H9 (cell line): ENCODE measurements at regions not wholly inside any gene's neighbourhood (a gene's known extent, or its start where the extent isn't known, plus 50 kb on each side); places are given as distances from the start of the nearest gene placed in this dataset.

Experiments used
- DNase-seq: peaks from one replicate; pipeline ENCODE4 v3.0.0-alpha.2; 2017
- H2AFZ ChIP-seq: one replicate; pipeline ENCODE4 v1.6.1; 2013; ENCODE audit warnings: mild to moderate bottlenecking, low read length, control low read depth, moderate library complexity
- H2AK5ac ChIP-seq: 2 replicates; pipeline ENCODE4 v1.6.1; 2013; ENCODE audit warnings: low read length, control low read depth, mixed read lengths; ENCODE audit not compliant: insufficient read length
- H2BK120ac ChIP-seq: one replicate; pipeline ENCODE4 v1.6.1; 2013; ENCODE audit warnings: low read depth, mild to moderate bottlenecking, low read length, control low read depth, inconsistent platforms; ENCODE audit not compliant: poor library complexity, severe bottlenecking
- H2BK12ac ChIP-seq: 2 replicates; pipeline ENCODE4 v1.6.1; 2013; ENCODE audit warnings: low read length, control low read depth, mixed read lengths, low read depth; ENCODE audit not compliant: insufficient read length
- H2BK15ac ChIP-seq: 2 replicates; pipeline ENCODE4 v1.6.1; 2013; ENCODE audit warnings: low read depth, low read length, control low read depth
- H2BK20ac ChIP-seq: one replicate; pipeline ENCODE4 v1.6.1; 2013; ENCODE audit warnings: low read depth, mild to moderate bottlenecking, low read length, control low read depth, inconsistent platforms; ENCODE audit not compliant: poor library complexity, severe bottlenecking
- H2BK5ac ChIP-seq: 2 replicates; pipeline ENCODE4 v1.6.1; 2013; ENCODE audit warnings: low read length, control low read depth, mixed read lengths; ENCODE audit not compliant: insufficient read length
- H3K14ac ChIP-seq: 2 replicates; pipeline ENCODE4 v1.6.1; 2013; ENCODE audit warnings: low read length, control low read depth; ENCODE audit not compliant: insufficient read depth
- H3K18ac ChIP-seq: 2 replicates; pipeline ENCODE4 v1.6.1; 2013; ENCODE audit warnings: low read depth, mild to moderate bottlenecking, mixed read lengths, low read length, control low read depth; ENCODE audit not compliant: insufficient read length
- H3K23ac ChIP-seq: 2 replicates; pipeline ENCODE4 v1.6.1; 2013; ENCODE audit warnings: low read length, control low read depth, mixed read lengths, low read depth; ENCODE audit not compliant: insufficient read length
- H3K23me2 ChIP-seq: 2 replicates; pipeline ENCODE4 v1.6.1; 2013; ENCODE audit warnings: low read depth, mild to moderate bottlenecking, mixed read lengths, low read length, control low read depth; ENCODE audit not compliant: insufficient read length, poor library complexity, severe bottlenecking
- H3K27ac ChIP-seq: 2 replicates; pipeline ENCODE4 v1.5.1; 2013; ENCODE audit warnings: low read length, control low read depth, mixed read lengths, low read depth; ENCODE audit not compliant: insufficient read length
- H3K27me3 ChIP-seq: 2 replicates; pipeline ENCODE4 v1.6.1; 2013; ENCODE audit warnings: low read length, control low read depth, inconsistent platforms; ENCODE audit not compliant: insufficient read depth
- H3K4ac ChIP-seq: 2 replicates; pipeline ENCODE4 v1.6.1; 2013; ENCODE audit warnings: low read depth, mild to moderate bottlenecking, control low read depth, inconsistent platforms, low read length, moderate library complexity
- H3K4me1 ChIP-seq: 2 replicates; pipeline ENCODE4 v1.6.1; 2013; ENCODE audit warnings: low read length, control low read depth, inconsistent platforms; ENCODE audit not compliant: insufficient read depth
- H3K4me2 ChIP-seq: 2 replicates; pipeline ENCODE4 v1.6.1; 2013; ENCODE audit warnings: low read length, control low read depth, mixed read lengths; ENCODE audit not compliant: insufficient read length, insufficient read depth
- H3K56ac ChIP-seq: 2 replicates; pipeline ENCODE4 v1.6.1; 2013; ENCODE audit warnings: low read depth, mild to moderate bottlenecking, mixed read lengths, low read length, control low read depth; ENCODE audit not compliant: insufficient read length
- H3K79me1 ChIP-seq: 2 replicates; pipeline ENCODE4 v1.6.1; 2013; ENCODE audit warnings: low read depth, mild to moderate bottlenecking, moderate library complexity, low read length, control low read depth, inconsistent platforms; ENCODE audit not compliant: insufficient read depth, poor library complexity, severe bottlenecking
- H3K79me2 ChIP-seq: 2 replicates; pipeline ENCODE4 v1.6.1; 2013; ENCODE audit warnings: low read length, control low read depth, inconsistent platforms; ENCODE audit not compliant: insufficient read depth
- H3K9ac ChIP-seq: 2 replicates; pipeline ENCODE4 v1.6.1; 2013; ENCODE audit warnings: low read length, control low read depth, mixed read lengths; ENCODE audit not compliant: insufficient read length; ENCODE audit errors: extremely low read depth
- H3K9me3 ChIP-seq: one replicate; pipeline ENCODE4 v1.6.1; 2013; ENCODE audit warnings: low read depth, low read length, inconsistent platforms; ENCODE audit not compliant: control insufficient read depth
- H3T11ph ChIP-seq: one replicate; pipeline ENCODE4 v1.6.1; 2013; ENCODE audit warnings: mild to moderate bottlenecking, low read length, control low read depth, inconsistent platforms
- H4K20me1 ChIP-seq: one replicate; pipeline ENCODE4 v1.6.1; 2013; ENCODE audit not compliant: control insufficient read depth, insufficient read length, insufficient read depth
- H4K5ac ChIP-seq: 2 replicates; pipeline ENCODE4 v1.6.1; 2013; ENCODE audit warnings: low read depth, mild to moderate bottlenecking, mixed read lengths, low read length, control low read depth; ENCODE audit not compliant: insufficient read length
- H4K8ac ChIP-seq: replicated peaks from 2 replicates; pipeline ENCODE4 v1.6.1; 2013; ENCODE audit warnings: low read length, control low read depth, mixed read lengths, low read depth; ENCODE audit not compliant: insufficient read length
- H4K91ac ChIP-seq: 2 replicates; pipeline ENCODE4 v1.6.1; 2013; ENCODE audit warnings: low read depth, mild to moderate bottlenecking, moderate library complexity, mixed read lengths, low read length, control low read depth; ENCODE audit not compliant: insufficient read length
- H3K27ac Mint-ChIP-seq, 3 experiments: 2 replicates in 2 of 3; 3 replicates in 1 of 3; pipeline ENCODE4 v1.8.0; 2020 to 2021; ENCODE audit warnings: mixed read lengths in 3 of 3, mild to moderate bottlenecking in 1 of 3, moderate library complexity in 1 of 3
- H3K27me3 Mint-ChIP-seq: 2 replicates; pipeline ENCODE4 v1.8.0; 2021; ENCODE audit warnings: low read depth, mild to moderate bottlenecking, moderate library complexity, mixed read lengths
- H3K36me3 Mint-ChIP-seq, 3 experiments: 2 replicates in 2 of 3; 3 replicates in 1 of 3; pipeline ENCODE4 v1.8.0; 2020 to 2021; ENCODE audit warnings: low read depth in 3 of 3, mixed read lengths in 3 of 3; ENCODE audit not compliant: insufficient read depth in 1 of 3
- H3K4me1 Mint-ChIP-seq, 2 experiments: 2 replicates each; pipeline ENCODE4 v1.8.0; 2020; ENCODE audit warnings: mixed read lengths in 2 of 2
- H3K4me3 Mint-ChIP-seq, 2 experiments: 2 replicates in 1 of 2; 3 replicates in 1 of 2; pipeline ENCODE4 v1.8.0; 2020 to 2021; ENCODE audit warnings: mild to moderate bottlenecking in 2 of 2, mixed read lengths in 2 of 2, moderate library complexity in 1 of 2
- H3K9me3 Mint-ChIP-seq, 2 experiments: 2 replicates in 1 of 2; 3 replicates in 1 of 2; pipeline ENCODE4 v1.8.0; 2020; ENCODE audit warnings: mild to moderate bottlenecking in 2 of 2, mixed read lengths in 2 of 2, moderate library complexity in 1 of 2
- WGBS: extraction: QIAGEN DNeasy Blood & Tissue Kit; methylation state at CpG from one replicate; pipeline ENCODE4 v1.1.7; 2013; ENCODE audit warnings: missing lambda C conversion rate, low lambda C conversion rate, mixed read lengths; ENCODE audit not compliant: insufficient read length; ENCODE audit errors: extremely low coverage; 5-methylcytosine and 5-hydroxymethylcytosine counted together
- TF ChIP-seq, protein P1 (sequence below): fragments of 200-600 bp; sonication (generic); conservative IDR thresholded peaks from 3 replicates; pipeline ENCODE4 v1.8.0; 2021; ENCODE audit warnings: antibody characterized with exemption, mild to moderate bottlenecking

- Histone ChIP-seq H4K91ac (no peak overlapping the region), H3K56ac (no peak overlapping the region), H3K23me2 (no peaks in the 10 kb centered on the region), H3K9me3 (no peaks in the 10 kb centered on the region), H2BK20ac (no peak overlapping the region), H2BK15ac (no peak overlapping the region), H2BK5ac (no peak overlapping the region), H3K4ac (no peak overlapping the region), H4K5ac (no peak overlapping the region), H2BK12ac (no peak overlapping the region), H3K27me3 (no peaks in the 10 kb centered on the region), H3K4me2 (no peak overlapping the region), H3K18ac (no peak overlapping the region), H3T11ph (no peak overlapping the region), H3K4me1 (no peaks in the 10 kb centered on the region), H4K20me1 (no peaks in the 10 kb centered on the region), H3K14ac (no peak overlapping the region), H3K79me2 (no peaks in the 10 kb centered on the region), H3K9ac (no peak overlapping the region), H2AFZ (no peak overlapping the region), H2BK120ac (no peak overlapping the region), H2AK5ac (no peak overlapping the region), H3K27ac (no peak overlapping the region), H3K23ac (no peak overlapping the region), H3K79me1 (no peaks in the 10 kb centered on the region), H4K8ac (no peak overlapping the region)
- Mint-ChIP-seq H3K9me3 (no peaks in the 10 kb centered on the region), H3K27ac (peak overlapping the region in 1 of 3 experiments; percentile 52; a peak in 1 of 7 replicates), H3K4me1 (no peaks in the 10 kb centered on the region), H3K36me3 (no peaks in the 10 kb centered on the region), H3K4me3 (no peak overlapping the region), H3K27me3 (no peaks in the 10 kb centered on the region)
- DNase-seq: no peak
- WGBS: no CpG with 5 or more reads among the region's 1 CpG
- TF ChIP-seq, protein P1, sequence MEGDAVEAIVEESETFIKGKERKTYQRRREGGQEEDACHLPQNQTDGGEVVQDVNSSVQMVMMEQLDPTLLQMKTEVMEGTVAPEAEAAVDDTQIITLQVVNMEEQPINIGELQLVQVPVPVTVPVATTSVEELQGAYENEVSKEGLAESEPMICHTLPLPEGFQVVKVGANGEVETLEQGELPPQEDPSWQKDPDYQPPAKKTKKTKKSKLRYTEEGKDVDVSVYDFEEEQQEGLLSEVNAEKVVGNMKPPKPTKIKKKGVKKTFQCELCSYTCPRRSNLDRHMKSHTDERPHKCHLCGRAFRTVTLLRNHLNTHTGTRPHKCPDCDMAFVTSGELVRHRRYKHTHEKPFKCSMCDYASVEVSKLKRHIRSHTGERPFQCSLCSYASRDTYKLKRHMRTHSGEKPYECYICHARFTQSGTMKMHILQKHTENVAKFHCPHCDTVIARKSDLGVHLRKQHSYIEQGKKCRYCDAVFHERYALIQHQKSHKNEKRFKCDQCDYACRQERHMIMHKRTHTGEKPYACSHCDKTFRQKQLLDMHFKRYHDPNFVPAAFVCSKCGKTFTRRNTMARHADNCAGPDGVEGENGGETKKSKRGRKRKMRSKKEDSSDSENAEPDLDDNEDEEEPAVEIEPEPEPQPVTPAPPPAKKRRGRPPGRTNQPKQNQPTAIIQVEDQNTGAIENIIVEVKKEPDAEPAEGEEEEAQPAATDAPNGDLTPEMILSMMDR: no peak
Measured at GRCh38 chr5:164818445-164818844, 1313.0 kb downstream of the MAT2B start.
